Lower lobe of right lung (tissue), 2 donors: ENCODE measurements at regions not wholly inside any gene's neighbourhood (a gene's known extent, or its start where the extent isn't known, plus 50 kb on each side); places are given as distances from the start of the nearest gene placed in this dataset.
A peak's percentile ranks its signal among the peaks of the same experiment; 100 is the strongest.

Experiments used
- ATAC-seq, 2 donors: fragments of 200-7000 bp; cut with Tn5 transposase; one replicate each; pipeline ENCODE4 v1.9.1; 2020 to 2022; ENCODE audit warnings: mild to moderate bottlenecking in 2 of 2, moderate library complexity in 2 of 2
- DNase-seq: peaks from one replicate; pipeline ENCODE4 v3.0.0-alpha.2; 2020
- H3K27ac ChIP-seq: fragments of 200-600 bp; one replicate; pipeline ENCODE4 v1.8.0; 2022
- H3K27me3 ChIP-seq: fragments of 200-600 bp; one replicate; pipeline ENCODE4 v1.8.0; 2022; ENCODE audit warnings: low read depth
- H3K36me3 ChIP-seq: fragments of 200-600 bp; one replicate; pipeline ENCODE4 v1.8.0; 2022; ENCODE audit warnings: mild to moderate bottlenecking
- H3K4me1 ChIP-seq: fragments of 200-600 bp; one replicate; pipeline ENCODE4 v1.8.0; 2022
- H3K4me3 ChIP-seq: fragments of 200-600 bp; one replicate; pipeline ENCODE4 v1.8.0; 2022; ENCODE audit warnings: mild to moderate bottlenecking
- H3K9me3 ChIP-seq: fragments of 200-600 bp; one replicate; pipeline ENCODE4 v1.8.0; 2022
- intact Hi-C: fragments of 100-400 bp; cut with DNase I; formaldehyde crosslinking; loops from one replicate; pipeline ENCODE4 v1.11.0; 2022
- TF ChIP-seq, protein P1 (sequence below): fragments of 200-600 bp; IDR thresholded peaks from one replicate; pipeline ENCODE4 v1.8.0; 2022; ENCODE audit warnings: antibody characterized with exemption, mild to moderate bottlenecking
- donor health status: DM: no; HTN: yes; CAD: no; lungs with severe emphysema.

DNA sequence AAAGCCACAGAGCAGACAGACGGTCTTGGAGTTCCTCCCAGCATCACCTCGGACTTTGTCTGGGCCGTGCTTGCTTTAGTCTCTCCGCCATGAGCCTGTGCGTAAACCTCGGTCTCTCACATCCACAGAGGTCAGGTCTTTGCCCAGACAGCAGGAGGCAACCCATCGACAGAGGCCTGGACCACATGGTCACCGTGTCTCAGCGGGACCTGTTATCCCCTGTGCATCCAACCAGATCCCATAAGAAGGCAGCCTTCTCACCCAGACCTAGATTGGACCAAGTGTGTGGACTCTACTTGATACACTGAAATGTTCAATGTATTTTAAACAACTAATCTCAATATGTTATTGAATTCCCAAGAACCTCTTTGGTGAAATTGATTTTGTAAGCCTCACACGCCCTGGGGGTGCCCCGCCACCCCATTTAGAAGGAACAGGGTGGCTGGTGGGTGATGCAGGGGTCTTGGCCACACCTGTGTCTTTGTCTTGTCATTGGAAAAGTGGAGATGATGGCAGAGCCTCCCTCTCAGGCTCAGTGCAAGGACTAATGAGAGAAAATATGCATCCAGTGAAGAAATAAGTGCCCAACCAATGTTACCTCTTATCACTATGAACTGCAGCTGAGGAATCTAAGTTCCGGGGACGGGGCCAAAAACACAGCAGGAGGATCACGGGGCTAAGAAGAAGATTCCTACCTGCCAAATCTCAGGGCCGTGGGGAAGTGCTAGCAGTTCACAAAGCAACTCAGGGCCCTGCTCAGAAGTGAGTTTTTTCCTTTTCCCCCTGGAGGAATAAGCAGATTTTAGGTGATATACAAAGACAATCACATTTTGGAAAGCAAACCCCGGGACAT is 101.6 kb upstream of the BACE2 start:
- Histone ChIP-seq H3K4me1 (peaks cover 7% of the 10 kb centered on the region), H3K9me3 (no peaks in the 10 kb centered on the region), H3K4me3 (no peak overlapping the region), H3K27ac (no peak overlapping the region), H3K36me3 (no peaks in the 10 kb centered on the region), H3K27me3 (peaks cover 37% of the 10 kb centered on the region)
- ATAC-seq (no peak), DNase-seq (no peak)
- intact Hi-C loops: no loop called here
- TF ChIP-seq, protein P1, sequence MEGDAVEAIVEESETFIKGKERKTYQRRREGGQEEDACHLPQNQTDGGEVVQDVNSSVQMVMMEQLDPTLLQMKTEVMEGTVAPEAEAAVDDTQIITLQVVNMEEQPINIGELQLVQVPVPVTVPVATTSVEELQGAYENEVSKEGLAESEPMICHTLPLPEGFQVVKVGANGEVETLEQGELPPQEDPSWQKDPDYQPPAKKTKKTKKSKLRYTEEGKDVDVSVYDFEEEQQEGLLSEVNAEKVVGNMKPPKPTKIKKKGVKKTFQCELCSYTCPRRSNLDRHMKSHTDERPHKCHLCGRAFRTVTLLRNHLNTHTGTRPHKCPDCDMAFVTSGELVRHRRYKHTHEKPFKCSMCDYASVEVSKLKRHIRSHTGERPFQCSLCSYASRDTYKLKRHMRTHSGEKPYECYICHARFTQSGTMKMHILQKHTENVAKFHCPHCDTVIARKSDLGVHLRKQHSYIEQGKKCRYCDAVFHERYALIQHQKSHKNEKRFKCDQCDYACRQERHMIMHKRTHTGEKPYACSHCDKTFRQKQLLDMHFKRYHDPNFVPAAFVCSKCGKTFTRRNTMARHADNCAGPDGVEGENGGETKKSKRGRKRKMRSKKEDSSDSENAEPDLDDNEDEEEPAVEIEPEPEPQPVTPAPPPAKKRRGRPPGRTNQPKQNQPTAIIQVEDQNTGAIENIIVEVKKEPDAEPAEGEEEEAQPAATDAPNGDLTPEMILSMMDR: no peak

- DNase-seq (no peak), ATAC-seq (no peak)
- H3K4me3 ChIP-seq: no peak overlapping the region
- H3K4me1 ChIP-seq: peaks cover 7% of the 10 kb centered on the region
- H3K27ac ChIP-seq: no peak overlapping the region
- intact Hi-C loops: no loop called here
- H3K36me3 ChIP-seq: no peaks in the 10 kb centered on the region
- no peaks in the 10 kb centered on the region for H3K9me3 ChIP-seq
- H3K27me3 ChIP-seq: peaks cover 37% of the 10 kb centered on the region
- TF ChIP-seq, protein P1: no peak
Observed at GRCh38 chr21:41067709-41068108, 100.3 kb upstream of the BACE2 start.

DNA sequence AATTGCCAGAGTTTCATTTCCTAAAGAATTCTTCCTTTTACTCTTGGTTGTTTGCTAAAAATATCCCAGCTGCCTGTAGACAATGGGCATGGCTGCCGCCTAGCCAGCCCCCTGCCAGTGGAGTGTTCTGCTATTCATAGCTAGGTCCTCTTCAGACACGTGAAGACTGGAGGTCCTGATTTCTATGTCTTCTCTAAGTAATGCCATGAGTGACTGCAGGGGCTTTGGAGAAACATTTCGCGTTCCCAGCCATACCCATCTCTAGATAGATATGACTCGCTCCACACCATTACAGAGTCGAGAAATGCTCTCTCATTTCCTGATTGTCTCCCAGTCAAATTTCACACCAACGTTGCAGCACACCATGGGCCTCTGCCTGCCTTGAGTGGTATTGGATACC is 99.5 kb upstream of the BACE2 start:
- no peaks in the 10 kb centered on the region for H3K9me3 ChIP-seq
- TF ChIP-seq, protein P1: no peak
- no peak for DNase-seq
- no peaks in the 10 kb centered on the region for H3K36me3 ChIP-seq
- peak in 1 of 2 donors; percentile 15 for ATAC-seq
- no peak overlapping the region for H3K27ac ChIP-seq
- peaks cover 37% of the 10 kb centered on the region for H3K27me3 ChIP-seq
- H3K4me3 ChIP-seq: peak overlapping the region; percentile 27
- H3K4me1 ChIP-seq: peaks cover 7% of the 10 kb centered on the region
- intact Hi-C loops: no loop called here

GRCh38 chr21:41068967-41069642 is 98.9 kb upstream of the BACE2 start:
- Histone ChIP-seq H3K27ac (no peak overlapping the region), H3K4me3 (peak overlapping the region; percentile 27), H3K27me3 (peaks cover 37% of the 10 kb centered on the region), H3K36me3 (no peaks in the 10 kb centered on the region), H3K4me1 (peaks cover 7% of the 10 kb centered on the region), H3K9me3 (no peaks in the 10 kb centered on the region)
- TF ChIP-seq, protein P1: peak; percentile 86
- ATAC-seq (peak; percentile 91 to 93), DNase-seq (peak; percentile 84)
- intact Hi-C loops: no loop called here

DNA sequence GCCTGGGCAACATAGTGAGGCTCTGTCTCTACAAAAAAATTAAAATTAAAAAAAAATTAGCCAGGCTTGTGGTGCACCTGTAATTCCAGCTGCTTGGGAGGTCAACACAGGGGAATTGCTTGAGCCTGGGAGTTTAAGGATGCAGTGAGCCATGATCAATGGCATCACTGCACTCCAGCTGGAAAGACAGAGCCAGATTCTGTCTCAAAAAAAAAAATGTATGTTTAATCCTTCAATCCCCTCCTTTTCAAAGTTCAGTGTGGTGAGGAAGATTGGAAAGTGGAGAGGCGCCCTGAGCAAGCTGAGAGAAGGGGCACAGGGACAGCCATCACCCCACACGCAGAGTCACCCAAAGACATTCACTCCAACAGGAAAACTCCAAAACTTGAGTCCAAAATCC is 97.7 kb upstream of the BACE2 start:
- no peaks in the 10 kb centered on the region for H3K9me3 ChIP-seq
- DNase-seq (no peak), ATAC-seq (no peak)
- intact Hi-C loops: no loop called here
- H3K4me3 ChIP-seq: no peak overlapping the region
- TF ChIP-seq, protein P1: no peak
- peaks cover 37% of the 10 kb centered on the region for H3K27me3 ChIP-seq
- H3K27ac ChIP-seq: no peak overlapping the region
- no peaks in the 10 kb centered on the region for H3K36me3 ChIP-seq
- peaks cover 7% of the 10 kb centered on the region for H3K4me1 ChIP-seq
